DND-41 (cell line): ENCODE measurements at regions not wholly inside any gene's neighbourhood (a gene's known extent, or its start where the extent isn't known, plus 50 kb on each side); places are given as distances from the start of the nearest gene placed in this dataset.

Experiments
- ATAC-seq: fragments of 200-7000 bp; cut with Tn5 transposase; 3 replicates; pipeline ENCODE4 v1.9.1; 2021; ENCODE audit warnings: low read depth; ENCODE audit not compliant: insufficient read depth
- DNase-seq: peaks from one replicate; pipeline ENCODE4 v3.0.0-alpha.2; 2020
- H2AFZ ChIP-seq: 2 replicates; pipeline ENCODE4 v1.6.0; 2012; ENCODE audit warnings: low read depth, low read length
- H3K27ac ChIP-seq: 2 replicates; pipeline ENCODE4 v1.5.1; 2012; ENCODE audit warnings: low read length, inconsistent platforms
- H3K27me3 ChIP-seq: fragments of 200-600 bp; sonication (generic); 2 replicates; pipeline ENCODE4 v1.6.0; 2012; ENCODE audit warnings: low read length, mild to moderate bottlenecking, inconsistent platforms; ENCODE audit not compliant: insufficient read depth, poor library complexity
- H3K36me3 ChIP-seq: 2 replicates; pipeline ENCODE4 v1.5.1; 2012; ENCODE audit warnings: low read length, inconsistent platforms; ENCODE audit not compliant: insufficient read depth
- H3K4me1 ChIP-seq: 2 replicates; pipeline ENCODE4 v1.5.1; 2012; ENCODE audit warnings: mild to moderate bottlenecking, low read length; ENCODE audit not compliant: insufficient read depth
- H3K4me2 ChIP-seq: 2 replicates; pipeline ENCODE4 v1.6.0; 2012; ENCODE audit warnings: mild to moderate bottlenecking, moderate library complexity, low read length, inconsistent platforms; ENCODE audit not compliant: insufficient read depth
- H3K4me3 ChIP-seq, 2 experiments: fragments of 200-600 bp in 1 of 2; shearing (Covaris generic) in 1 of 2; 2 replicates each; pipeline ENCODE4 v1.5.1; 2012 to 2016; ENCODE audit warnings: inconsistent platforms in 2 of 2, low read length in 2 of 2, mild to moderate bottlenecking in 2 of 2, low read depth in 1 of 2, moderate library complexity in 1 of 2
- H3K79me2 ChIP-seq: 2 replicates; pipeline ENCODE4 v1.6.0; 2012; ENCODE audit warnings: low read length, inconsistent platforms; ENCODE audit not compliant: insufficient read depth
- H3K9ac ChIP-seq: 2 replicates; pipeline ENCODE4 v1.6.0; 2012; ENCODE audit warnings: low read depth, mild to moderate bottlenecking, inconsistent platforms, low read length, moderate library complexity
- H3K9me3 ChIP-seq: 2 replicates; pipeline ENCODE4 v1.5.1; 2012; ENCODE audit warnings: low read length, moderate library complexity, mild to moderate bottlenecking, inconsistent platforms; ENCODE audit not compliant: insufficient read depth, severe bottlenecking
- H4K20me1 ChIP-seq: 2 replicates; pipeline ENCODE4 v1.6.0; 2012; ENCODE audit warnings: low read length; ENCODE audit not compliant: insufficient read depth
- EZH2 ChIP-seq: IDR thresholded peaks from 3 replicates; pipeline ENCODE4 v1.6.1; 2012; ENCODE audit warnings: borderline replicate concordance, low read depth, mild to moderate bottlenecking, moderate library complexity, low read length, inconsistent platforms; ENCODE audit not compliant: severe bottlenecking
- TF ChIP-seq, protein P1 (sequence below): IDR thresholded peaks from 2 replicates; pipeline ENCODE4 v1.5.1; 2012; ENCODE audit warnings: borderline replicate concordance, low read length, moderate library complexity, mild to moderate bottlenecking; ENCODE audit not compliant: poor library complexity, severe bottlenecking; ENCODE audit errors: extremely low read depth

GRCh38 chr11:128246810-128247594 is 340.4 kb downstream of the ETS1 start:
- Histone ChIP-seq H4K20me1 (no peaks in the 10 kb centered on the region), H3K4me3 (no peak overlapping the region), H3K79me2 (no peaks in the 10 kb centered on the region), H3K36me3 (no peaks in the 10 kb centered on the region), H2AFZ (no peak overlapping the region), H3K27me3 (no peaks in the 10 kb centered on the region), H3K4me2 (no peak overlapping the region), H3K4me1 (no peaks in the 10 kb centered on the region), H3K9me3 (no peaks in the 10 kb centered on the region), H3K9ac (no peak overlapping the region), H3K27ac (no peak overlapping the region)
- no peak for TF ChIP-seq EZH2
- TF ChIP-seq, protein P1, sequence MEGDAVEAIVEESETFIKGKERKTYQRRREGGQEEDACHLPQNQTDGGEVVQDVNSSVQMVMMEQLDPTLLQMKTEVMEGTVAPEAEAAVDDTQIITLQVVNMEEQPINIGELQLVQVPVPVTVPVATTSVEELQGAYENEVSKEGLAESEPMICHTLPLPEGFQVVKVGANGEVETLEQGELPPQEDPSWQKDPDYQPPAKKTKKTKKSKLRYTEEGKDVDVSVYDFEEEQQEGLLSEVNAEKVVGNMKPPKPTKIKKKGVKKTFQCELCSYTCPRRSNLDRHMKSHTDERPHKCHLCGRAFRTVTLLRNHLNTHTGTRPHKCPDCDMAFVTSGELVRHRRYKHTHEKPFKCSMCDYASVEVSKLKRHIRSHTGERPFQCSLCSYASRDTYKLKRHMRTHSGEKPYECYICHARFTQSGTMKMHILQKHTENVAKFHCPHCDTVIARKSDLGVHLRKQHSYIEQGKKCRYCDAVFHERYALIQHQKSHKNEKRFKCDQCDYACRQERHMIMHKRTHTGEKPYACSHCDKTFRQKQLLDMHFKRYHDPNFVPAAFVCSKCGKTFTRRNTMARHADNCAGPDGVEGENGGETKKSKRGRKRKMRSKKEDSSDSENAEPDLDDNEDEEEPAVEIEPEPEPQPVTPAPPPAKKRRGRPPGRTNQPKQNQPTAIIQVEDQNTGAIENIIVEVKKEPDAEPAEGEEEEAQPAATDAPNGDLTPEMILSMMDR = no peak
- DNase-seq (no peak), ATAC-seq (no peak)

GRCh38 chr11:128246364-128246801 is 341.0 kb downstream of the ETS1 start:
- no peak for ATAC-seq
- Histone ChIP-seq H3K4me1 (no peaks in the 10 kb centered on the region), H3K27me3 (no peaks in the 10 kb centered on the region), H3K79me2 (no peaks in the 10 kb centered on the region), H3K9me3 (no peaks in the 10 kb centered on the region), H3K4me3 (no peak overlapping the region), H3K27ac (no peak overlapping the region), H3K4me2 (no peak overlapping the region), H3K36me3 (no peaks in the 10 kb centered on the region), H3K9ac (no peak overlapping the region), H2AFZ (no peak overlapping the region), H4K20me1 (no peaks in the 10 kb centered on the region)
- DNase-seq = no peak
- TF ChIP-seq EZH2 = no peak
- TF ChIP-seq, protein P1 = no peak

DNA sequence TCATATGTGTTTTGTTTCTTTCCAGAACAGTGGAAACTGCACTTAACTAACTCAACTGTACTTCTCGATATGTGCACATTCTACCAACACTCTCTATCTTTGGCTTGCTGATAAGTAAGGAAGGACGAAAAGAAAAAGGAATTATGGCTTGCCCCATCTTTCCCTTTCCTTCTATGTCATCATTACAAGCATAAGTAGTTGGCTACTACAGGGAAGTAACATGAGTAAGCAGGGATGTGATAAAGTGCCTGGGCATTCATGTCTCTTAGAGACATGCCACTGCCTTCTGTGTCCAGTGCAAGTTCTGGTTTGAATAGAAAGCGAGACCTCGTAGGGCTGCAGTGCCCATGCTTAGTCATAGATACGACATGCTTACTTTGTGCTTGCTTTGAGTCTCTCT is 342.5 kb downstream of the ETS1 start:
- no peak for TF ChIP-seq EZH2
- TF ChIP-seq, protein P1 = no peak
- no peaks in the 10 kb centered on the region for H3K27me3 ChIP-seq
- ATAC-seq (no peak), DNase-seq (no peak)
- no peak overlapping the region for H3K4me2 ChIP-seq
- no peaks in the 10 kb centered on the region for H3K4me1 ChIP-seq
- H3K9ac ChIP-seq = no peak overlapping the region
- no peaks in the 10 kb centered on the region for H3K9me3 ChIP-seq
- no peak overlapping the region for H3K4me3 ChIP-seq
- no peaks in the 10 kb centered on the region for H3K36me3 ChIP-seq
- H2AFZ ChIP-seq = no peak overlapping the region
- no peaks in the 10 kb centered on the region for H3K79me2 ChIP-seq
- no peak overlapping the region for H3K27ac ChIP-seq
- no peaks in the 10 kb centered on the region for H4K20me1 ChIP-seq
